ENCODE measurements at regions not wholly inside any gene's neighbourhood (a gene's known extent, or its start where the extent isn't known, plus 50 kb on each side); places are given as distances from the start of the nearest gene placed in this dataset.

- TF ChIP-seq CEBPB (IDR thresholded peaks at IDR 0.05): no peak
- no peak for TF ChIP-seq EGR1 (IDR thresholded peaks at IDR 0.05)
- TF ChIP-seq YY1 (IDR thresholded peaks at IDR 0.05; ENCODE audit: low read depth): no peak
- TF ChIP-seq NFIC (IDR thresholded peaks at IDR 0.05): no peak
- no peak for TF ChIP-seq FOXM1 (IDR thresholded peaks at IDR 0.05; ENCODE audit: borderline replicate concordance, low read depth)
- no peak for TF ChIP-seq MAX (IDR thresholded peaks at IDR 0.05)
- TF ChIP-seq CREB1 (IDR thresholded peaks at IDR 0.05; ENCODE audit: low read depth): no peak
- TF ChIP-seq TAF1 (IDR thresholded peaks at IDR 0.05; ENCODE audit: low read depth): no peak
- TF ChIP-seq RAD21 (IDR thresholded peaks at IDR 0.05; ENCODE audit: low read depth): no peak
- no peak for TF ChIP-seq ZBTB7A (IDR thresholded peaks at IDR 0.05; ENCODE audit: low read depth)
- TF ChIP-seq USF1 (IDR thresholded peaks at IDR 0.05): no peak
- no peak for TF ChIP-seq TCF12 (IDR thresholded peaks at IDR 0.05; ENCODE audit: low read depth)
- no peak for TF ChIP-seq EP300 (IDR thresholded peaks at IDR 0.05; ENCODE audit: borderline replicate concordance)
- TF ChIP-seq REST (IDR thresholded peaks at IDR 0.05; ENCODE audit: low read depth): no peak
- no peak for TF ChIP-seq TEAD4 (IDR thresholded peaks at IDR 0.05)
Observed at GRCh38 chr9:3136230-3136629, 292.3 kb upstream of the PUM3 start.

GRCh38 chr9:3127564-3127963 lies 283.7 kb upstream of the PUM3 start:
- no peak for TF ChIP-seq NFIC (IDR thresholded peaks at IDR 0.05)
- no peak for TF ChIP-seq EP300 (IDR thresholded peaks at IDR 0.05; ENCODE audit: borderline replicate concordance)
- TF ChIP-seq EGR1 (IDR thresholded peaks at IDR 0.05): no peak
- TF ChIP-seq CREB1 (IDR thresholded peaks at IDR 0.05; ENCODE audit: low read depth): no peak
- TF ChIP-seq FOXM1 (IDR thresholded peaks at IDR 0.05; ENCODE audit: borderline replicate concordance, low read depth): no peak

GRCh38 chr9:3125602-3126405 lies 281.9 kb upstream of the PUM3 start:
- TF ChIP-seq TCF12 (IDR thresholded peaks at IDR 0.05; ENCODE audit: low read depth): no peak
- TF ChIP-seq TEAD4 (IDR thresholded peaks at IDR 0.05): no peak
- no peak for TF ChIP-seq NFIC (IDR thresholded peaks at IDR 0.05)
- TF ChIP-seq ZBTB7A (IDR thresholded peaks at IDR 0.05; ENCODE audit: low read depth): no peak

GRCh38 chr9:3124001-3124400 lies 280.1 kb upstream of the PUM3 start:
- TF ChIP-seq MAX (IDR thresholded peaks at IDR 0.05): no peak
- TF ChIP-seq TCF12 (IDR thresholded peaks at IDR 0.05; ENCODE audit: low read depth): no peak
- no peak for TF ChIP-seq YY1 (IDR thresholded peaks at IDR 0.05; ENCODE audit: low read depth)
- no peak for TF ChIP-seq EGR1 (IDR thresholded peaks at IDR 0.05)
- no peak for TF ChIP-seq REST (IDR thresholded peaks at IDR 0.05; ENCODE audit: low read depth)
- TF ChIP-seq TEAD4 (IDR thresholded peaks at IDR 0.05): no peak
- no peak for TF ChIP-seq NFIC (IDR thresholded peaks at IDR 0.05)
- TF ChIP-seq EP300 (IDR thresholded peaks at IDR 0.05; ENCODE audit: borderline replicate concordance): no peak
- TF ChIP-seq USF1 (IDR thresholded peaks at IDR 0.05): no peak
- no peak for TF ChIP-seq ZBTB7A (IDR thresholded peaks at IDR 0.05; ENCODE audit: low read depth)
- no peak for TF ChIP-seq TAF1 (IDR thresholded peaks at IDR 0.05; ENCODE audit: low read depth)
- TF ChIP-seq RAD21 (IDR thresholded peaks at IDR 0.05; ENCODE audit: low read depth): no peak
- no peak for TF ChIP-seq CEBPB (IDR thresholded peaks at IDR 0.05)
- no peak for TF ChIP-seq FOXM1 (IDR thresholded peaks at IDR 0.05; ENCODE audit: borderline replicate concordance, low read depth)
- no peak for TF ChIP-seq CREB1 (IDR thresholded peaks at IDR 0.05; ENCODE audit: low read depth)

- TF ChIP-seq EGR1 (IDR thresholded peaks at IDR 0.05) (no peak), EP300 (IDR thresholded peaks at IDR 0.05; ENCODE audit: borderline replicate concordance) (no peak), USF1 (IDR thresholded peaks at IDR 0.05) (no peak), MAX (IDR thresholded peaks at IDR 0.05) (no peak), TCF12 (IDR thresholded peaks at IDR 0.05; ENCODE audit: low read depth) (no peak), NFIC (IDR thresholded peaks at IDR 0.05) (no peak), RAD21 (IDR thresholded peaks at IDR 0.05; ENCODE audit: low read depth) (no peak), TAF1 (IDR thresholded peaks at IDR 0.05; ENCODE audit: low read depth) (no peak), ZBTB7A (IDR thresholded peaks at IDR 0.05; ENCODE audit: low read depth) (no peak), TEAD4 (IDR thresholded peaks at IDR 0.05) (no peak), FOXM1 (IDR thresholded peaks at IDR 0.05; ENCODE audit: borderline replicate concordance, low read depth) (no peak)
Observed at GRCh38 chr9:3118081-3118480, 274.2 kb upstream of the PUM3 start.
